Epithelial cell of esophagus (primary cell): ENCODE measurements at regions not wholly inside any gene's neighbourhood (a gene's known extent, or its start where the extent isn't known, plus 50 kb on each side); places are given as distances from the start of the nearest gene placed in this dataset.
A peak's percentile ranks its signal among the peaks of the same experiment; 100 is the strongest.

Source experiments
- DNase-seq: peaks from one replicate; pipeline ENCODE4 v3.0.0; 2010; ENCODE audit warnings: low read depth
- H3K4me3 ChIP-seq: 2 replicates; pipeline ENCODE4 v1.5.1; 2011; ENCODE audit warnings: mild to moderate bottlenecking, low read length, control low read depth
- TF ChIP-seq, protein P1 (sequence below): IDR thresholded peaks from 2 replicates; pipeline ENCODE4 v1.5.1; 2011; ENCODE audit warnings: low read depth, mild to moderate bottlenecking, low read length, control low read depth, inconsistent platforms; ENCODE audit not compliant: insufficient read depth; ENCODE audit errors: missing control alignments

DNA sequence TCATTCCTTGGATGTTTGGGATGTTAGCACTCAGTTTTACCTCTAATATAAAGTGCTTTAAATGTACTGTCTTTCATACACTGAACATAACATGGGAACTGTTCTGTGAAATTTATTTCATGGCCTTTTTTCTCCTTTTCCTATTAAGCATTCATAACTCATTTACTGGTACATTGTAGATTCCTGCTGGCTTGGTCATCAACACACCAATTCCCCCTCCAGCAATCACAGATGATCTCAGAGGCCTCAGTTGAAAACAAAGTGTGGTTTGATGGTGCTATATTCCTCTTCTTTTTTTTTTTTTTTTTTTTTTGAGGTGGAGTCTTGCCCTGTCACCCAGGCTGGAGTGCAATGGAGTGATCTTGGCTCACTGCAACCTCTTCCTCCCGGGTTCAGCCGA lies 61.9 kb upstream of the FAM47B start:
- no peak overlapping the region for H3K4me3 ChIP-seq
- TF ChIP-seq, protein P1, sequence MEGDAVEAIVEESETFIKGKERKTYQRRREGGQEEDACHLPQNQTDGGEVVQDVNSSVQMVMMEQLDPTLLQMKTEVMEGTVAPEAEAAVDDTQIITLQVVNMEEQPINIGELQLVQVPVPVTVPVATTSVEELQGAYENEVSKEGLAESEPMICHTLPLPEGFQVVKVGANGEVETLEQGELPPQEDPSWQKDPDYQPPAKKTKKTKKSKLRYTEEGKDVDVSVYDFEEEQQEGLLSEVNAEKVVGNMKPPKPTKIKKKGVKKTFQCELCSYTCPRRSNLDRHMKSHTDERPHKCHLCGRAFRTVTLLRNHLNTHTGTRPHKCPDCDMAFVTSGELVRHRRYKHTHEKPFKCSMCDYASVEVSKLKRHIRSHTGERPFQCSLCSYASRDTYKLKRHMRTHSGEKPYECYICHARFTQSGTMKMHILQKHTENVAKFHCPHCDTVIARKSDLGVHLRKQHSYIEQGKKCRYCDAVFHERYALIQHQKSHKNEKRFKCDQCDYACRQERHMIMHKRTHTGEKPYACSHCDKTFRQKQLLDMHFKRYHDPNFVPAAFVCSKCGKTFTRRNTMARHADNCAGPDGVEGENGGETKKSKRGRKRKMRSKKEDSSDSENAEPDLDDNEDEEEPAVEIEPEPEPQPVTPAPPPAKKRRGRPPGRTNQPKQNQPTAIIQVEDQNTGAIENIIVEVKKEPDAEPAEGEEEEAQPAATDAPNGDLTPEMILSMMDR, result no peak
- peak; percentile 85 for DNase-seq

DNA sequence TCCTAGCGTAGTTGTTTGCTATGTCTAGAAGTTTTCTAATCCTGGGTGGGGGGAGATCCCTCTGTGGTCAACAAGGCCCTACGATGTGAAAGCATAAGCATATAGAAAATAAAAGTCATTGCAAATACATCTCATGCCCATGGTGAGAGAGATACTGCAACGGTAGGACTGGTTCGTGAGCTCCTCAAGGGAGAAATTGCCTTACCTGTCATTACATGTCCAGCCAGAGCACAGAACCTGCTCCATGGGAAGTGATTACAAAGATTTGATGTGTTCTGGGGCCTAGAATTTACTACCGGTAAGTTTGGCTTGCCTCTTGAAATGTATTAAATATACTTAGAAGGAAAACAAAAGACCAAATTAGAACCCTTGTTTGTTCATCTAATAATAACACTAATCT lies 60.9 kb upstream of the FAM47B start:
- no peak overlapping the region for H3K4me3 ChIP-seq
- TF ChIP-seq, protein P1, result no peak
- DNase-seq, result peak; percentile 70

- no peak overlapping the region for H3K4me3 ChIP-seq
- TF ChIP-seq, protein P1, result no peak
- DNase-seq, result peak; percentile 78
These were observed 57.8 kb upstream of the FAM47B start for GRCh38 chrX:34884817-34885216.

GRCh38 chrX:34886011-34886410 lies 56.6 kb upstream of the FAM47B start:
- TF ChIP-seq, protein P1, result no peak
- DNase-seq, result no peak
- H3K4me3 ChIP-seq, result no peak overlapping the region

GRCh38 chrX:34891391-34891790 lies 51.2 kb upstream of the FAM47B start:
- H3K4me3 ChIP-seq, result no peak overlapping the region
- TF ChIP-seq, protein P1, result no peak
- DNase-seq, result no peak
